Vagina (tissue), 2 donors: ENCODE measurements at regions not wholly inside any gene's neighbourhood (a gene's known extent, or its start where the extent isn't known, plus 50 kb on each side); places are given as distances from the start of the nearest gene placed in this dataset.

Experiments used
- DNase-seq, 2 donors: peaks; one replicate each; pipeline ENCODE4 v3.0.0-alpha.2; 2017; ENCODE audit errors: extremely low spot score in 2 of 2
- H3K27ac ChIP-seq: fragments of 200-600 bp; sonication (generic); one replicate; pipeline ENCODE4 v1.5.1; 2019
- H3K27me3 ChIP-seq: fragments of 200-600 bp; sonication (generic); one replicate; pipeline ENCODE4 v1.5.1; 2019
- H3K36me3 ChIP-seq, 2 donors: fragments of 200-600 bp; sonication (generic); one replicate each; pipeline ENCODE4 v1.5.1; 2017 to 2019
- H3K4me1 ChIP-seq: fragments of 200-600 bp; sonication (generic); one replicate; pipeline ENCODE4 v1.5.1; 2019
- H3K4me3 ChIP-seq, 2 donors: fragments of 200-600 bp; sonication (generic); 1 replicate in 1 of 2; 2 replicates in 1 of 2; pipeline ENCODE4 v1.5.1; 2016 to 2019
- H3K9me3 ChIP-seq: fragments of 200-600 bp; sonication (generic); one replicate; pipeline ENCODE4 v1.5.1; 2019
- POLR2A ChIP-seq, 2 donors: fragments of 450-650 bp; IDR thresholded peaks; one replicate each; pipeline ENCODE4 v1.6.1; 2017; ENCODE audit warnings: antibody characterized with exemption in 2 of 2, mild to moderate bottlenecking in 2 of 2, moderate library complexity in 2 of 2
- POLR2AphosphoS5 ChIP-seq, 2 donors: sonication (generic); formaldehyde crosslinking; IDR thresholded peaks; one replicate each; pipeline ENCODE4 v1.9.0; 2017; ENCODE audit warnings: antibody characterized with exemption in 2 of 2, mild to moderate bottlenecking in 2 of 2, low read depth in 1 of 2; ENCODE audit not compliant: insufficient read depth in 1 of 2
- intact Hi-C: fragments of 100-400 bp; cut with DNase I; formaldehyde crosslinking; loops from one replicate; pipeline ENCODE4 v1.15.1; 2023
- TF ChIP-seq, protein P1 (sequence below), 3 experiments: fragments of 450-650 bp in 2 of 3; fragments of 200-600 bp in 1 of 3; sonication (generic) in 1 of 3; IDR thresholded peaks; one replicate each; pipeline ENCODE4 v1.5.1; 2017 to 2019; ENCODE audit warnings: antibody characterized with exemption in 3 of 3, mild to moderate bottlenecking in 2 of 3, moderate library complexity in 2 of 3

GRCh38 chr16:49003022-49003421, 278.6 kb downstream of the CBLN1 start:
- Histone ChIP-seq H3K4me1 (no peaks in the 10 kb centered on the region), H3K27me3 (no peaks in the 10 kb centered on the region), H3K36me3 (no peaks in the 10 kb centered on the region), H3K4me3 (no peak overlapping the region), H3K27ac (no peak overlapping the region), H3K9me3 (no peaks in the 10 kb centered on the region)
- TF ChIP-seq, protein P1, sequence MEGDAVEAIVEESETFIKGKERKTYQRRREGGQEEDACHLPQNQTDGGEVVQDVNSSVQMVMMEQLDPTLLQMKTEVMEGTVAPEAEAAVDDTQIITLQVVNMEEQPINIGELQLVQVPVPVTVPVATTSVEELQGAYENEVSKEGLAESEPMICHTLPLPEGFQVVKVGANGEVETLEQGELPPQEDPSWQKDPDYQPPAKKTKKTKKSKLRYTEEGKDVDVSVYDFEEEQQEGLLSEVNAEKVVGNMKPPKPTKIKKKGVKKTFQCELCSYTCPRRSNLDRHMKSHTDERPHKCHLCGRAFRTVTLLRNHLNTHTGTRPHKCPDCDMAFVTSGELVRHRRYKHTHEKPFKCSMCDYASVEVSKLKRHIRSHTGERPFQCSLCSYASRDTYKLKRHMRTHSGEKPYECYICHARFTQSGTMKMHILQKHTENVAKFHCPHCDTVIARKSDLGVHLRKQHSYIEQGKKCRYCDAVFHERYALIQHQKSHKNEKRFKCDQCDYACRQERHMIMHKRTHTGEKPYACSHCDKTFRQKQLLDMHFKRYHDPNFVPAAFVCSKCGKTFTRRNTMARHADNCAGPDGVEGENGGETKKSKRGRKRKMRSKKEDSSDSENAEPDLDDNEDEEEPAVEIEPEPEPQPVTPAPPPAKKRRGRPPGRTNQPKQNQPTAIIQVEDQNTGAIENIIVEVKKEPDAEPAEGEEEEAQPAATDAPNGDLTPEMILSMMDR (IDR thresholded peaks at IDR 0.05), result no peak
- no peak for TF ChIP-seq POLR2AphosphoS5 (IDR thresholded peaks at IDR 0.05; ENCODE audit: insufficient read depth in 1 of 2, low read depth in 1 of 2)
- no peak for TF ChIP-seq POLR2A (IDR thresholded peaks at IDR 0.05)
- no peak for DNase-seq
- intact Hi-C loops, result no loop called here

DNA sequence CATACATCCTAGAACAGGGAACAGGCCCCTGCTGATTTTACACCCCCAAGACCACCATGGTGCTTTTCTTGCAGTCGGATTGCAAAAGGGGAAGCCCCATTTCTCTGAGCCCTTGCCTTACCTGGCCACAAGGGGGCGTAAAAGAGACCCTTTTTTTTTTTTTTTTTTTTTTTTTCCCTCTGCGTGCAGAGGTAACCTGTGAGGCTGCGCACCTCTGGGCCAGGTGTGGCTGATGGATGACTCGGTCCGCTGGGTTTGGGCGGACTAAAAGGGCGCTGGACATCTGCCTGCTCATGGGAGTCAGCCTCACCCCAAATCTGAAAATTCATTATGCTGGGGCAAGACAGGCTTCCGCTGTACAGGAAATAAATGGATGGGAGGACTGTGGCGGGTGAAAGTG, 281.0 kb downstream of the CBLN1 start:
- Histone ChIP-seq H3K27ac (no peak overlapping the region), H3K36me3 (no peaks in the 10 kb centered on the region), H3K27me3 (no peaks in the 10 kb centered on the region), H3K4me1 (no peaks in the 10 kb centered on the region), H3K4me3 (no peak overlapping the region), H3K9me3 (no peaks in the 10 kb centered on the region)
- TF ChIP-seq POLR2AphosphoS5 (IDR thresholded peaks at IDR 0.05; ENCODE audit: insufficient read depth in 1 of 2, low read depth in 1 of 2) (no peak), POLR2A (IDR thresholded peaks at IDR 0.05) (no peak)
- TF ChIP-seq, protein P1 (IDR thresholded peaks at IDR 0.05), result no peak
- intact Hi-C loops, result no loop called here
- DNase-seq, result peak in 1 of 2 donors; percentile 49

DNA sequence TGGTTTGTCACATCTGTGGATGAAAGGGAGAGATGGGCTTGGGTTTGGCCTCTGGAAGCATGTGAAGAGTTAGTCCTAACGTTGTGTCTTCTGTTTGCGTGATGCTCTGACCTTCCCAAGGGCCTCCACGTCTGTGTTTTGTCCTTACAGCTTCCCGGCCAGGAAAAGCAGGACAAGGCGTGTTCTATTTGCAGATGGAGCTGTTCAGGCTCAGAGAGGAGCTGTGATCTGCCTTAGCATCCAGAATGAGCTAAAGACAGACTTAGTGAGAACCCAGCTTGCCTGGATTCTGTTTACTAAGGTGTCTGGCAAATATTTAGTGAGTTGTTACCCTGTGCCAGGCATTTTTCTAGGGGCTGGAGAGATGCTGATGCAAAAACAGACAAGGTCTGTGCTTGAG, 282.1 kb downstream of the CBLN1 start:
- intact Hi-C loops, result loop anchor here (5.0 kb wide), 1 partner anchor 1208 kb away; no protein-coding TSS in a partner anchor
- DNase-seq, result no peak
- TF ChIP-seq, protein P1 (IDR thresholded peaks at IDR 0.05), result no peak
- TF ChIP-seq POLR2AphosphoS5 (IDR thresholded peaks at IDR 0.05; ENCODE audit: insufficient read depth in 1 of 2, low read depth in 1 of 2) (no peak), POLR2A (IDR thresholded peaks at IDR 0.05) (no peak)
- H3K4me1 ChIP-seq, result no peaks in the 10 kb centered on the region
- H3K27ac ChIP-seq, result no peak overlapping the region
- no peaks in the 10 kb centered on the region for H3K27me3 ChIP-seq
- H3K4me3 ChIP-seq, result no peak overlapping the region
- H3K9me3 ChIP-seq, result no peaks in the 10 kb centered on the region
- H3K36me3 ChIP-seq, result no peaks in the 10 kb centered on the region

DNA sequence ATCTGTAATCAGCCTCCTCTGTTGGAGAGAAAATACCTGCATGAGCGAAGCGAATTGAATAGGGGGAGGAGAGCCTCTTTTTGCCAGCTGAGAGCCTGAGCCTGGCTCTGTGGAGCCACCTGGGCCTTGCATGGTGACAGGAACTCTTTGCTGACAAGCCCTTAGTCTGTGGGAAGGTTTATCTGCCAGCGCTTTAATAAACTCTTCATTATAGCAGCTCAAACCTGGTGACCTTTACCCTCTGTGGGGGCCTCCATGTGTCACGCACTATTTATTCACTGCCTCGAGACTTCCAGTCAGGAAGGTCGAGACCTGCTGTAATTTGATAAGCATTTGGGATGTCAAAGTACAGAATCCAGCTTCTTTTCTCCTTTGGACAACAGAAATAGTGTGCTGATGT, 282.6 kb downstream of the CBLN1 start:
- no peak for DNase-seq
- Histone ChIP-seq H3K9me3 (no peaks in the 10 kb centered on the region), H3K4me3 (no peak overlapping the region), H3K4me1 (no peaks in the 10 kb centered on the region), H3K27me3 (no peaks in the 10 kb centered on the region), H3K27ac (no peak overlapping the region), H3K36me3 (no peaks in the 10 kb centered on the region)
- TF ChIP-seq, protein P1 (IDR thresholded peaks at IDR 0.05), result no peak
- no peak for TF ChIP-seq POLR2AphosphoS5 (IDR thresholded peaks at IDR 0.05; ENCODE audit: insufficient read depth in 1 of 2, low read depth in 1 of 2)
- no peak for TF ChIP-seq POLR2A (IDR thresholded peaks at IDR 0.05)
- intact Hi-C loops, result loop anchor here (5.0 kb wide), 1 partner anchor 1208 kb away; no protein-coding TSS in a partner anchor

GRCh38 chr16:48997946-48998345, 283.7 kb downstream of the CBLN1 start:
- intact Hi-C loops, result loop anchor here (5.0 kb wide), 1 partner anchor 1209 kb away; no protein-coding TSS in a partner anchor
- Histone ChIP-seq H3K9me3 (no peaks in the 10 kb centered on the region), H3K4me3 (no peak overlapping the region), H3K4me1 (no peaks in the 10 kb centered on the region), H3K36me3 (no peaks in the 10 kb centered on the region), H3K27me3 (no peaks in the 10 kb centered on the region), H3K27ac (no peak overlapping the region)
- TF ChIP-seq POLR2AphosphoS5 (IDR thresholded peaks at IDR 0.05; ENCODE audit: insufficient read depth in 1 of 2, low read depth in 1 of 2), result no peak
- TF ChIP-seq, protein P1 (IDR thresholded peaks at IDR 0.05), result no peak
- TF ChIP-seq POLR2A (IDR thresholded peaks at IDR 0.05), result no peak
- DNase-seq, result no peak
